H1 (cell line): ENCODE measurements at regions not wholly inside any gene's neighbourhood (a gene's known extent, or its start where the extent isn't known, plus 50 kb on each side); places are given as distances from the start of the nearest gene placed in this dataset.

ENCODE experiments used
- BACH1 ChIP-seq: IDR thresholded peaks from 2 replicates; pipeline ENCODE4 v1.6.1; 2012; ENCODE audit warnings: low read length, improper control_type of control experiment
- USF2 ChIP-seq: IDR thresholded peaks from 2 replicates; pipeline ENCODE4 v1.6.1; 2011; ENCODE audit warnings: low read length, improper control_type of control experiment

DNA sequence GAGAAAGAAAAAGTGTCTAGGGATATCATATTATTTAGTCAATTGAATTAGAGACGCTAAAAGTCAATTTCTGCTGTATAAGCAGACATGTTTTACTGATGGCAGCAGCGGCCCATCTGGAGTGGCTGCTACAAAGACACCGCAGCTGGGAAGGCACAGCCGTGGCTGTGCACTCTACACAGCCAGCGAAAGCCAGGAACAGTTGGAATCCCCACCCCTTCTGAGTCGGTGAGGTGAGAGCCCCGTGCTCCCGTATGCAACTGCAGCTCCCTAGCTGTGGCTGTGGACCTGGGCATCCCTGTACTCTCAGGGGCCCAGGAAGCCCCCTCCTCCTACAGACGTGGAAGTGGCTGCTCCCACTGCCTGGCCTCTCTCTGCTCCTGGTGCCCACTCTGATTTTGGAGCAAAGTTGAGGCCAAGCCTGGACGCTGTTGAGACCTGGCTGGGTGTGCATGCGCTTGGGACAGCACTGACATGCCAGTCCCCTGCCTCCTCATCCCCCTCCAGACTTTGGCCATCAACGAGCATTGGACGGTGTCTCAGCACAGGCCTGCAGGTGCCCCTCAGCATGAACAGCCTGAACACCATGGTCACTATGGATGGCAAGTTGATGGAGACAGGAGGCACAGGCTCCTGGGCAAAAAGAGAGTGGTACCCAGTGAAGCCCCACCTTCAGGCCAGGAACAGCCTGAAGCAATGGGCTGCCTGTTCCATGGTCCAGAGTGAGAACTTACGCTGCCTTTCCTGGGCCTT lies 944.0 kb upstream of the MIR17HG start (continued):
- TF ChIP-seq USF2: no peak
- no peak for TF ChIP-seq BACH1
